ENCODE measurements at regions not wholly inside any gene's neighbourhood (a gene's known extent, or its start where the extent isn't known, plus 50 kb on each side); places are given as distances from the start of the nearest gene placed in this dataset.

DNA sequence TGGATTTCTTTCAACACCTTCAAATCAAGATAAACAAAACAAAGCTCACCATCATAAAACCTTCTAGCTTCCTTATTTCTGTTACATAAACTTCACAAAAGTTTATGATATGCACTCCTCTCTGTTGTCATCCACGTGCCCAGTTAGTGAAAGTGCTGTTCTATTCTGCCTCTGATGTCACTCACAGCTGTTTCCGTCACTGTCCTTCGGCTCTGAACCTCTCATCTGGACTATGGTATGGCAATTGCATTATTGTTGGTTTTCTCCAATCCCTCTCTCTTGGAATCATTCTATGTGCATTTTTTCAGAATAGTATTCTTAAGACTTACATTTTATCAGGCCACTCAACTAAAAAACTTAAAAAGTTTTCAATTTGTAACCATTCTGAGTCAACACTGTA, 264.2 kb upstream of the DAPK1 start:
- H3K23ac ChIP-seq (ENCODE audit: insufficient read length): no peak overlapping the region
- H3K18ac ChIP-seq (ENCODE audit: extremely low read depth, low read length): no peak overlapping the region
- H4K5ac ChIP-seq (ENCODE audit: insufficient read length, low read depth, low read length): no peak overlapping the region
- H4K20me1 ChIP-seq (replicated peaks in 1 of 2; ENCODE audit: control insufficient read depth in 1 of 2, insufficient read depth in 2 of 2, low read length in 2 of 2): no peaks in the 10 kb centered on the region
- no peaks in the 10 kb centered on the region for H3K27me3 ChIP-seq (replicated peaks in 1 of 4; ENCODE audit: control insufficient read depth in 3 of 4, extremely low read depth in 1 of 4, insufficient read depth in 3 of 4, low read length in 3 of 4)
- H3K4me1 ChIP-seq (replicated peaks in 1 of 4; ENCODE audit: control insufficient read depth in 3 of 4, insufficient read depth in 4 of 4, low read length in 3 of 4): no peaks in the 10 kb centered on the region
- no peaks in the 10 kb centered on the region for H3K79me2 ChIP-seq (ENCODE audit: control insufficient read depth in 1 of 2, insufficient read depth in 2 of 2, low read length in 2 of 2)
- H3K4me3 ChIP-seq (ENCODE audit: extremely low read depth in 1 of 4, insufficient read depth in 2 of 4, low read depth in 3 of 4, low read length in 4 of 4): no peak overlapping the region
- no peaks in the 10 kb centered on the region for H3K79me1 ChIP-seq (ENCODE audit: low read depth, low read length)
- no peaks in the 10 kb centered on the region for H3K9me3 ChIP-seq (ENCODE audit: insufficient read depth in 2 of 2, low read depth in 1 of 2, low read length in 1 of 2)
- no peak overlapping the region for H3K14ac ChIP-seq (ENCODE audit: insufficient read length)
- WGBS, 2 experiments (ENCODE audit: extremely low coverage in 1 of 2, insufficient coverage in 1 of 2, insufficient read length in 1 of 2, insufficient replicate concordance in 2 of 2, low coverage in 1 of 2, low lambda C conversion rate in 2 of 2, missing lambda C conversion rate in 1 of 2): 89% methylated on average over 3 of the region's 3 CpGs; no CpG with 5 or more reads in 1 of the 2 experiments
- no peaks in the 10 kb centered on the region for H3K23me2 ChIP-seq (ENCODE audit: low read depth, low read length)
- ChIA-PET CTCF (ENCODE audit: partially characterized antibody) (no interaction called here), POLR2A (ENCODE audit: partially characterized antibody) (no interaction called here)
- TF ChIP-seq USF2 (IDR thresholded peaks at IDR 0.05; ENCODE audit: low read length): no peak
- TF ChIP-seq SP2 (IDR thresholded peaks at IDR 0.05; ENCODE audit: low read length): no peak
- no peak for TF ChIP-seq SIX5 (IDR thresholded peaks at IDR 0.05; ENCODE audit: low read depth, low read length)
- TF ChIP-seq SP1 (IDR thresholded peaks at IDR 0.05; ENCODE audit: low read depth, low read length): no peak
- TF ChIP-seq SRF (IDR thresholded peaks at IDR 0.05; ENCODE audit: low read depth, low read length): no peak
- no peak overlapping the region for H2BK15ac ChIP-seq (ENCODE audit: low read length)
- no peak overlapping the region for H2AK5ac ChIP-seq (ENCODE audit: low read depth, low read length)
- H2BK12ac ChIP-seq (ENCODE audit: low read depth, low read length): no peak overlapping the region
- no peak overlapping the region for H3K27ac ChIP-seq (ENCODE audit: low read depth, low read length)
- DNase-seq (ENCODE audit: low read depth in 1 of 2, low spot score in 2 of 2): no peak
- no peaks in the 10 kb centered on the region for H3K36me3 ChIP-seq (ENCODE audit: control insufficient read depth in 2 of 4, insufficient read depth in 4 of 4, low read length in 3 of 4)
- no peak overlapping the region for H3K4me2 ChIP-seq (ENCODE audit: insufficient read depth in 1 of 2, low read depth in 2 of 2, low read length in 2 of 2)
- H3K9ac ChIP-seq (replicated peaks in 1 of 4; ENCODE audit: extremely low read depth in 1 of 4, low read depth in 3 of 4, low read length in 3 of 4): no peak overlapping the region
- H2BK120ac ChIP-seq (replicated peaks; ENCODE audit: low read depth, low read length): no peak overlapping the region
- H2AFZ ChIP-seq (ENCODE audit: low read length): no peak overlapping the region
- FAIRE-seq: no peak
- H2BK5ac ChIP-seq (ENCODE audit: low read depth, low read length): no peak overlapping the region
- H4K91ac ChIP-seq (replicated peaks; ENCODE audit: insufficient read length, low read length): no peak overlapping the region
- no peak overlapping the region for H3K4ac ChIP-seq (replicated peaks; ENCODE audit: insufficient read length, low read depth, low read length)
- no peak overlapping the region for H4K8ac ChIP-seq (ENCODE audit: extremely low read depth, insufficient read depth, low read length)
- no peak overlapping the region for H2BK20ac ChIP-seq (ENCODE audit: low read length)
- no peak overlapping the region for H3K56ac ChIP-seq (replicated peaks; ENCODE audit: insufficient read length, low read depth, low read length)
